ENCODE measurements at regions not wholly inside any gene's neighbourhood (a gene's known extent, or its start where the extent isn't known, plus 50 kb on each side); places are given as distances from the start of the nearest gene placed in this dataset.

DNA sequence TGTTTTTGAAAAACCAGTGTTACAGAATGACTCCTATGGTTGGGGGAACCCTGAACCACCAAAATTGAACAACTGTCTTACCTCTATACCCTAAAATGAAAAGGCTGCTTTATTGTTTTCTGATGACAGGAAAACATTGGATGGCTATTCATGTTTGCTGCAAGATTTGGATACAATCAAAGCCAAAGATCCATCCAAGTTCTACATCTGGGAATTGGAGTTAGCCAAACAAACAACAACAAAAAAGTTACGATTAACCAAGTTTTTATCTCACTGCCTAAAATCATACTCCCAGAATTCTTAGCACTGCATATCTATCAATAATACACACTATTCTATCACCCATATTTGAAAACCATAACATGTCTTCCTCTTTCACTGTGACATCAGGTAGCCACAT, 349.7 kb upstream of the SLC7A11 start:
- TF ChIP-seq POLR2A (IDR thresholded peaks at IDR 0.05; ENCODE audit: low read length) (no peak), GATA1 (IDR thresholded peaks at IDR 0.05; ENCODE audit: low read depth, low read length) (no peak)
